ENCODE measurements at regions not wholly inside any gene's neighbourhood (a gene's known extent, or its start where the extent isn't known, plus 50 kb on each side); places are given as distances from the start of the nearest gene placed in this dataset.
A peak's percentile ranks its signal among the peaks of the same experiment; 100 is the strongest.

- Mint-ChIP-seq H3K36me3 (ENCODE audit: low read depth) (no peaks in the 10 kb centered on the region), H3K4me3 (no peak overlapping the region), H3K9me3 (ENCODE audit: insufficient read depth) (no peaks in the 10 kb centered on the region), H3K4me1 (ENCODE audit: low read depth) (no peaks in the 10 kb centered on the region), H3K27ac (no peak overlapping the region), H3K27me3 (ENCODE audit: low read depth) (peaks cover 2% of the 10 kb centered on the region)
- DNase-seq (peak; percentile 8), ATAC-seq (no peak)
- ChIA-PET CTCF (no interaction called here), POLR2A (interaction anchor here (0.6 kb wide), 1 partner anchor 335 kb away, joined by 5 read pairs; no protein-coding TSS in a partner anchor)
These were observed 213.9 kb upstream of the ECI2 start for GRCh38 chr6:4349323-4349722.

- CTCF ChIA-PET: no interaction called here
- no peak overlapping the region for H3K27ac Mint-ChIP-seq
- no peaks in the 10 kb centered on the region for H3K4me1 Mint-ChIP-seq (ENCODE audit: low read depth)
- H3K36me3 Mint-ChIP-seq (ENCODE audit: low read depth): no peaks in the 10 kb centered on the region
- POLR2A ChIA-PET: interaction anchor here (0.6 kb wide), 1 partner anchor 335 kb away, joined by 5 read pairs; no protein-coding TSS in a partner anchor
- H3K27me3 Mint-ChIP-seq (ENCODE audit: low read depth): peaks cover 2% of the 10 kb centered on the region
- peak; percentile 5 for DNase-seq
- no peaks in the 10 kb centered on the region for H3K9me3 Mint-ChIP-seq (ENCODE audit: insufficient read depth)
- H3K4me3 Mint-ChIP-seq: no peak overlapping the region
- no peak for ATAC-seq
These were observed 213.2 kb upstream of the ECI2 start for GRCh38 chr6:4348462-4349112.

GRCh38 chr6:4347877-4348276, 212.5 kb upstream of the ECI2 start:
- Mint-ChIP-seq H3K4me1 (ENCODE audit: low read depth) (no peaks in the 10 kb centered on the region), H3K9me3 (ENCODE audit: insufficient read depth) (no peaks in the 10 kb centered on the region), H3K4me3 (no peak overlapping the region), H3K27me3 (ENCODE audit: low read depth) (peaks cover 2% of the 10 kb centered on the region), H3K27ac (no peak overlapping the region), H3K36me3 (ENCODE audit: low read depth) (no peaks in the 10 kb centered on the region)
- ATAC-seq (no peak), DNase-seq (peak; percentile 4)
- ChIA-PET CTCF (no interaction called here), POLR2A (no interaction called here)

GRCh38 chr6:4346659-4347333, 211.4 kb upstream of the ECI2 start:
- no peak for ATAC-seq
- H3K4me1 Mint-ChIP-seq (ENCODE audit: low read depth): no peaks in the 10 kb centered on the region
- H3K9me3 Mint-ChIP-seq (ENCODE audit: insufficient read depth): no peaks in the 10 kb centered on the region
- peak; percentile 13 for DNase-seq
- ChIA-PET POLR2A (no interaction called here), CTCF (no interaction called here)
- no peak overlapping the region for H3K4me3 Mint-ChIP-seq
- no peak overlapping the region for H3K27ac Mint-ChIP-seq
- no peaks in the 10 kb centered on the region for H3K36me3 Mint-ChIP-seq (ENCODE audit: low read depth)
- H3K27me3 Mint-ChIP-seq (ENCODE audit: low read depth): peaks cover 2% of the 10 kb centered on the region

DNA sequence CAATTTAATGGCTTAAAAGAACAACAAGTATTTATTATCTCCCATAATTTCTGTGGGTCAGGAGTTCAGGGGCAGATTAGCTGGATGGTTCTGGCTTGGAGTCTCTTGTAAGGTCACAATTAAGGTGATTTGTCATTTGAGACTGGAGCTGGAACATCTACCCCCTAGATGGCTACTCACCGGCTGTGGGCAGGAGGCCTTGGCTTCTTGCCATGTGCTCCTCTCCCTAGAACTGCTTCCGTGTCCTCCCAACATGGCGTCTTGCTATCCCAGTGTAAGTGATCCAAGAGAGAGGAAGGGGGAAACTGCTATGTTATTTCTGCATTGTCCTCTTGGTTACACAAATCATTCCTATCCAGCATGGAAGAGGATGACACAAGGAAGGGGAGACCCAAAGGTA, 210.2 kb upstream of the ECI2 start:
- Mint-ChIP-seq H3K27me3 (ENCODE audit: low read depth) (peaks cover 2% of the 10 kb centered on the region), H3K36me3 (ENCODE audit: low read depth) (no peaks in the 10 kb centered on the region), H3K9me3 (ENCODE audit: insufficient read depth) (no peaks in the 10 kb centered on the region), H3K4me1 (ENCODE audit: low read depth) (no peaks in the 10 kb centered on the region), H3K27ac (no peak overlapping the region), H3K4me3 (no peak overlapping the region)
- POLR2A ChIA-PET: no interaction called here
- no peak for ATAC-seq
- CTCF ChIA-PET: no interaction called here
- DNase-seq: peak; percentile 7

DNA sequence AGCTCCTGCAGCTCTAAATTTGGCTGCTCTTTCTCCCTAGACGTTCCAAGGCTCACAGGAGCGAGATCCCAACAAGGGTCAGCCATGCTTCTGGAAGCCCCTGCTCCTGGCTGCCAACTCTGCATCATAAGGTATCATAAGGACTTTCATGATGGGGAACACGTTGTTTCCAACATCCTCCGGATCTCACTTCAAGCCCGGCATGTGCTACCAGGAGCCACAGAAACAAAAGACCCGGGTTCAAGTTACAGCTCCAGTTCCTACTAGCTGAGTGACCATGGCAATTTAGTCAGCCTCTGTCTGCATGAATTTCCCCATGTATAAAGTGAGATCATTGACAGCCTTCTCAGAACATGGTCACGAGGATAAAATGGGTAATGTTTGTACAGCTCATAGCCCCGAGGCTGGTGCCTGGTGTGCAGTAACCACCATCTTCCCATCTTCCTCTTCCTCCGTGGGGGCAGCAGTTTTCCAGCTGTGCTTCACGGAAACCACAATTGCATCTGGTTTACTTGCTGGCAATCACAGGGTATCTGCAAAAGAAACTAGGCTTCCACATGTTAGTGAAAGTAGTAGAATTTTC, 209.0 kb upstream of the ECI2 start:
- no peak for ATAC-seq
- DNase-seq: peak; percentile 5
- POLR2A ChIA-PET: no interaction called here
- Mint-ChIP-seq H3K4me1 (ENCODE audit: low read depth) (no peaks in the 10 kb centered on the region), H3K4me3 (no peak overlapping the region), H3K27ac (no peak overlapping the region), H3K36me3 (ENCODE audit: low read depth) (no peaks in the 10 kb centered on the region), H3K27me3 (ENCODE audit: low read depth) (peaks cover 2% of the 10 kb centered on the region), H3K9me3 (ENCODE audit: insufficient read depth) (no peaks in the 10 kb centered on the region)
- CTCF ChIA-PET: no interaction called here

DNA sequence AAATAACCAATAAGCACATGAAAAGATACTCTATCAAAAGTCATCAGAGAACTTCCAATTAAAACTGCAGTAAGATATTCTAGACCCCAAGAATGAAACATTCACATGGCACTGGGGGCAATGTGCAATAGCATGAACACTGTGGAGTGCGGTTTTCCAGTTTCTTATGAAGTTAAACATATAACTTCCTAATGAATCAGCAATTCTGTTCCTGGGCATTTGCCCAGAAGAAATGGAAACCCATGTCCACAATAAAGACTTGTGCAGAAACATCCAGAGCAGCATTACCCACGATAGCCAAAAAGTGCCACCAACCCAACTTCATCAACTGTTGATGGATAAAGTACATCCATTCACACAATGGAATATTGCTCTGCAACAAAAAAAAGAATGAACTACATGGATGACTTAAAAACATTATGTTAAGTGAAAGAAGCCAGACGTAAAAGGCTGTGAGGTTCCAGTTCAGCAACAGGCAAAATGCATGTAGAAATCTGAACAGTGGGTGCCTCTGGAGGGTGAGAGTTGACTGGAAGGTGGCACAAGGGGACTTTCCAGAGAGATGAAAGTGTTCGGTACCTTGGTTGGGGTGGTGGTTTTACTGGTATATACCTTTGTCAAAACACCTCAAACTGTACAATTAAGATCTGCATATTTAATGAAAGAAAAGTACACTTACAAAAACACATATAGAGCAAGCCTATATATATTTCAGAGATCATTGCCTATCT, 207.2 kb upstream of the ECI2 start:
- Mint-ChIP-seq H3K4me3 (no peak overlapping the region), H3K4me1 (ENCODE audit: low read depth) (no peaks in the 10 kb centered on the region), H3K36me3 (ENCODE audit: low read depth) (no peaks in the 10 kb centered on the region), H3K27me3 (ENCODE audit: low read depth) (peaks cover 2% of the 10 kb centered on the region), H3K27ac (no peak overlapping the region), H3K9me3 (ENCODE audit: insufficient read depth) (no peaks in the 10 kb centered on the region)
- DNase-seq (no peak), ATAC-seq (no peak)
- ChIA-PET CTCF (no interaction called here), POLR2A (no interaction called here)

- Mint-ChIP-seq H3K27ac (no peak overlapping the region), H3K9me3 (ENCODE audit: insufficient read depth) (no peaks in the 10 kb centered on the region), H3K27me3 (ENCODE audit: low read depth) (peaks cover 2% of the 10 kb centered on the region), H3K4me1 (ENCODE audit: low read depth) (no peaks in the 10 kb centered on the region), H3K4me3 (no peak overlapping the region), H3K36me3 (ENCODE audit: low read depth) (no peaks in the 10 kb centered on the region)
- ChIA-PET CTCF (no interaction called here), POLR2A (no interaction called here)
- DNase-seq (no peak), ATAC-seq (no peak)
These were observed 205.9 kb upstream of the ECI2 start for GRCh38 chr6:4341078-4341797.

GRCh38 chr6:4340544-4340943, 205.2 kb upstream of the ECI2 start:
- Mint-ChIP-seq H3K27ac (no peak overlapping the region), H3K36me3 (ENCODE audit: low read depth) (no peaks in the 10 kb centered on the region), H3K4me3 (no peak overlapping the region), H3K4me1 (ENCODE audit: low read depth) (no peaks in the 10 kb centered on the region), H3K27me3 (ENCODE audit: low read depth) (no peaks in the 10 kb centered on the region), H3K9me3 (ENCODE audit: insufficient read depth) (no peaks in the 10 kb centered on the region)
- ATAC-seq (no peak), DNase-seq (no peak)
- ChIA-PET CTCF (no interaction called here), POLR2A (no interaction called here)

GRCh38 chr6:4338884-4339283, 203.5 kb upstream of the ECI2 start:
- ATAC-seq (no peak), DNase-seq (no peak)
- no peaks in the 10 kb centered on the region for H3K4me1 Mint-ChIP-seq (ENCODE audit: low read depth)
- H3K36me3 Mint-ChIP-seq (ENCODE audit: low read depth): no peaks in the 10 kb centered on the region
- no peaks in the 10 kb centered on the region for H3K27me3 Mint-ChIP-seq (ENCODE audit: low read depth)
- no peak overlapping the region for H3K4me3 Mint-ChIP-seq
- ChIA-PET CTCF (no interaction called here), POLR2A (no interaction called here)
- no peaks in the 10 kb centered on the region for H3K9me3 Mint-ChIP-seq (ENCODE audit: insufficient read depth)
- no peak overlapping the region for H3K27ac Mint-ChIP-seq

DNA sequence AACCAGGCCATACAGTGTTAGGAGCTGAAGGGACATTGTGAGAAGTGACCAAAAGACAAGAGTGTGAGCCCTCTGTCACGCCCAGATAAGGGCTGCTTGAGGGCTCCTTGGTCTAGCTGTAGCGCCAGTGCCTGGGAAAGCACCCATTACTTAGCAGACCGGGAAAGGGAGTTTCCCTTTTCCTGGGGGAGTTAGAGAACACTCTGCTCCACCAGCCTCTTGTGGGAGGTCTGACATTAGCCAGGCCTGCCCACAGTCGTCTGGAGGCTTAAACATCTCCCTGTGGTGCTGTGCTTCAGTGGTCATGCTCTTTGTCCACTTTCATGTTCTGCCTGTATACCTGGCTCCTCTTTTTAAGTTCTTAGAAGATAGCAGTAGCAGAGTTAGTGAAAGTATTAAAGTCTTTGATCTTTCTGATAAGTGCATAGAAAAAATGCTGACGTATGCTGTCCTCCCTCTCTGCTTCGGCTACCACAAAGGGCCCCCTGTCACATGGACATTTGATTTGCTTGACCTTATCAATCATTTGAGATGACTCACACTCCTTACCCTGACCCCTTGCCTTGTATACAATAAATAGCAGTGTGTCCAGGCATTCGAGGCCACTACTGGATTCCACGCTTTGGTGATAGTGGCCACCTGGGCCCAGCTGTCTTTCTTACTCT, 201.5 kb upstream of the ECI2 start:
- ATAC-seq (no peak), DNase-seq (no peak)
- Mint-ChIP-seq H3K9me3 (ENCODE audit: insufficient read depth) (no peaks in the 10 kb centered on the region), H3K4me3 (no peak overlapping the region), H3K36me3 (ENCODE audit: low read depth) (no peaks in the 10 kb centered on the region), H3K27ac (no peak overlapping the region), H3K27me3 (ENCODE audit: low read depth) (no peaks in the 10 kb centered on the region), H3K4me1 (ENCODE audit: low read depth) (no peaks in the 10 kb centered on the region)
- ChIA-PET CTCF (no interaction called here), POLR2A (no interaction called here)
